CD14-positive monocyte (primary cell): ENCODE measurements at regions not wholly inside any gene's neighbourhood (a gene's known extent, or its start where the extent isn't known, plus 50 kb on each side); places are given as distances from the start of the nearest gene placed in this dataset.

Experiments used
- DNase-seq, 3 donors: peaks; one replicate each; pipeline ENCODE4 v3.0.0-alpha.2; 2011 to 2022
- H2AFZ ChIP-seq: 2 replicates; pipeline ENCODE4 v1.6.0; 2012; ENCODE audit warnings: mild to moderate bottlenecking, low read depth, low read length, inconsistent platforms; ENCODE audit not compliant: insufficient read depth, poor library complexity, severe bottlenecking
- H3K27ac ChIP-seq, 2 donors: 1 replicate in 1 of 2; 2 replicates in 1 of 2; pipeline ENCODE4 v1.5.1; 2012 to 2013; ENCODE audit warnings: low read length in 2 of 2, control low read depth in 1 of 2, inconsistent platforms in 1 of 2, low read depth in 1 of 2, mild to moderate bottlenecking in 1 of 2
- H3K27me3 ChIP-seq, 2 donors: one replicate each; pipeline versions ENCODE4 v1.6.0 to v1.6.1; 2011 to 2013; ENCODE audit warnings: low read length in 2 of 2; ENCODE audit not compliant: control insufficient read depth in 2 of 2, insufficient read depth in 2 of 2
- H3K36me3 ChIP-seq, 2 donors: replicated peaks in 1 of 2; 1 replicate in 1 of 2; 2 replicates in 1 of 2; pipeline versions ENCODE4 v1.5.1 to v1.6.1; 2012 to 2013; ENCODE audit warnings: low read length in 2 of 2, control low read depth in 1 of 2, inconsistent platforms in 1 of 2, mild to moderate bottlenecking in 1 of 2; ENCODE audit not compliant: insufficient read depth in 2 of 2, control insufficient read depth in 1 of 2
- H3K4me1 ChIP-seq, 2 donors: 1 replicate in 1 of 2; 2 replicates in 1 of 2; pipeline versions ENCODE4 v1.5.1 to v1.6.1; 2012 to 2013; ENCODE audit warnings: low read length in 2 of 2, control low read depth in 1 of 2, inconsistent platforms in 1 of 2, mild to moderate bottlenecking in 1 of 2, moderate library complexity in 1 of 2; ENCODE audit not compliant: insufficient read depth in 2 of 2, control insufficient read depth in 1 of 2
- H3K4me2 ChIP-seq: replicated peaks from 2 replicates; pipeline ENCODE3; 2012; ENCODE audit warnings: low read length, moderate library complexity, mild to moderate bottlenecking; ENCODE audit not compliant: poor library complexity, severe bottlenecking; ENCODE audit errors: extremely low read depth
- H3K4me3 ChIP-seq, 3 experiments: fragments of 200-600 bp in 1 of 3; sonication (generic) in 1 of 3; replicated peaks in 1 of 3; 1 replicate in 2 of 3; 2 replicates in 1 of 3; pipeline ENCODE4 v1.5.1; 2011 to 2013; ENCODE audit warnings: low read length in 3 of 3, mild to moderate bottlenecking in 3 of 3, control low read depth in 2 of 3, low read depth in 2 of 3, inconsistent platforms in 1 of 3, moderate library complexity in 1 of 3
- H3K79me2 ChIP-seq: 2 replicates; pipeline ENCODE4 v1.6.0; 2012; ENCODE audit warnings: mild to moderate bottlenecking, control low read depth, inconsistent platforms, low read length, moderate library complexity; ENCODE audit not compliant: insufficient read depth
- H3K9ac ChIP-seq: 2 replicates; pipeline ENCODE4 v1.6.0; 2017; ENCODE audit warnings: low read length, mild to moderate bottlenecking; ENCODE audit not compliant: insufficient read depth, poor library complexity, severe bottlenecking
- H3K9me3 ChIP-seq, 2 donors: replicated peaks in 1 of 2; 1 replicate in 1 of 2; 2 replicates in 1 of 2; pipeline versions ENCODE4 v1.5.1 to v1.6.1; 2012 to 2013; ENCODE audit warnings: low read length in 2 of 2, control low read depth in 1 of 2; ENCODE audit not compliant: control insufficient read depth in 1 of 2, insufficient read depth in 1 of 2
- H4K20me1 ChIP-seq: 2 replicates; pipeline ENCODE4 v1.6.0; 2012; ENCODE audit warnings: mild to moderate bottlenecking, low read length, control low read depth, moderate library complexity; ENCODE audit not compliant: insufficient read depth
- H3K27ac Mint-ChIP-seq, 7 donors: one replicate each; pipeline ENCODE4 v1.8.0; 2020; ENCODE audit warnings: mild to moderate bottlenecking in 7 of 7, mixed read lengths in 7 of 7, moderate library complexity in 6 of 7, inconsistent platforms in 2 of 7
- H3K27me3 Mint-ChIP-seq, 3 donors: one replicate each; pipeline ENCODE4 v1.8.0; 2021 to 2022; ENCODE audit warnings: low read depth in 3 of 3, mild to moderate bottlenecking in 3 of 3, mixed read lengths in 3 of 3, moderate library complexity in 3 of 3, inconsistent platforms in 1 of 3
- H3K36me3 Mint-ChIP-seq, 2 donors: one replicate each; pipeline ENCODE4 v1.8.0; 2020; ENCODE audit warnings: mixed read lengths in 2 of 2, inconsistent platforms in 1 of 2, mild to moderate bottlenecking in 1 of 2
- H3K4me1 Mint-ChIP-seq: one replicate; pipeline ENCODE4 v1.8.0; 2020; ENCODE audit warnings: mild to moderate bottlenecking, mixed read lengths
- H3K4me3 Mint-ChIP-seq, 2 donors: one replicate each; pipeline ENCODE4 v1.8.0; 2020; ENCODE audit warnings: mild to moderate bottlenecking in 2 of 2, mixed read lengths in 2 of 2, moderate library complexity in 1 of 2
- H3K9me3 Mint-ChIP-seq, 7 donors: one replicate each; pipeline ENCODE4 v1.8.0; 2020 to 2022; ENCODE audit warnings: mixed read lengths in 7 of 7, mild to moderate bottlenecking in 6 of 7, moderate library complexity in 6 of 7, inconsistent platforms in 2 of 7
- CTCF ChIP-seq: fragments of 200-600 bp; IDR thresholded peaks from one replicate; pipeline ENCODE4 v1.8.0; 2022; ENCODE audit warnings: antibody characterized with exemption, mild to moderate bottlenecking
- WGBS: methylation state at CpG from one replicate; pipeline ENCODE4 v1.1.5; 2013; ENCODE audit warnings: missing lambda C conversion rate; ENCODE audit not compliant: insufficient coverage; 5-methylcytosine and 5-hydroxymethylcytosine counted together
- intact Hi-C, 2 donors: fragments of 100-400 bp; cut with micrococcal nuclease; formaldehyde crosslinking; loops; one replicate each; pipeline versions ENCODE4 v1.15.0 to v1.15.1; 2023

GRCh38 chr17:73768691-73769090 is 124.4 kb upstream of the SDK2 start:
- H3K4me2 ChIP-seq = no peak overlapping the region
- no peak for TF ChIP-seq CTCF
- no peak overlapping the region for H2AFZ ChIP-seq
- H3K4me1 ChIP-seq = peaks cover 0 to 5% of the 10 kb centered on the region in 2 donors
- H3K79me2 ChIP-seq = no peaks in the 10 kb centered on the region
- H3K4me3 ChIP-seq = no peak overlapping the region
- no peak overlapping the region for H3K9ac ChIP-seq
- H3K9me3 ChIP-seq = no peaks in the 10 kb centered on the region
- peaks cover 0 to 1% (median 0%) of the 10 kb centered on the region in 7 donors for H3K9me3 Mint-ChIP-seq
- no peaks in the 10 kb centered on the region for H4K20me1 ChIP-seq
- H3K36me3 ChIP-seq = no peaks in the 10 kb centered on the region
- H3K4me1 Mint-ChIP-seq = peaks cover 7% of the 10 kb centered on the region
- intact Hi-C loops = no loop called here
- peaks cover 12 to 22% (median 14%) of the 10 kb centered on the region in 3 donors for H3K27me3 Mint-ChIP-seq
- no peaks in the 10 kb centered on the region for H3K36me3 Mint-ChIP-seq
- no peak overlapping the region for H3K27ac ChIP-seq
- DNase-seq = no peak
- no peaks in the 10 kb centered on the region for H3K27me3 ChIP-seq
- no peak overlapping the region for H3K4me3 Mint-ChIP-seq
- no CpG with 5 or more reads among the region's 2 CpGs for WGBS
- H3K27ac Mint-ChIP-seq = no peak overlapping the region

GRCh38 chr17:73769479-73769878 is 125.2 kb upstream of the SDK2 start:
- Histone ChIP-seq H3K9ac (no peak overlapping the region), H3K4me2 (no peak overlapping the region), H3K79me2 (no peaks in the 10 kb centered on the region), H4K20me1 (no peaks in the 10 kb centered on the region), H3K27me3 (no peaks in the 10 kb centered on the region), H3K4me3 (no peak overlapping the region), H3K36me3 (no peaks in the 10 kb centered on the region), H3K9me3 (no peaks in the 10 kb centered on the region), H2AFZ (no peak overlapping the region), H3K27ac (no peak overlapping the region), H3K4me1 (peaks cover 0 to 5% of the 10 kb centered on the region in 2 donors)
- Mint-ChIP-seq H3K4me1 (peaks cover 7% of the 10 kb centered on the region), H3K27me3 (peaks cover 12 to 20% (median 15%) of the 10 kb centered on the region in 3 donors), H3K4me3 (no peak overlapping the region), H3K9me3 (peaks cover 0 to 1% (median 0%) of the 10 kb centered on the region in 7 donors), H3K36me3 (no peaks in the 10 kb centered on the region), H3K27ac (no peak overlapping the region)
- intact Hi-C loops = no loop called here
- no peak for DNase-seq
- no CpG with 5 or more reads among the region's 3 CpGs for WGBS
- no peak for TF ChIP-seq CTCF
